ENCODE measurements at regions not wholly inside any gene's neighbourhood (a gene's known extent, or its start where the extent isn't known, plus 50 kb on each side); places are given as distances from the start of the nearest gene placed in this dataset.

GRCh38 chr1:177648138-177648537, 321.7 kb downstream of the SEC16B start:
- no peak for TF ChIP-seq CTCF (conservative IDR thresholded peaks at IDR 0.05; ENCODE audit: low read depth, low read length)
- no peak for TF ChIP-seq EZH2phosphoT487 (IDR thresholded peaks at IDR 0.05; ENCODE audit: borderline replicate concordance, low read length)
- TF ChIP-seq EZH2 (IDR thresholded peaks at IDR 0.05; ENCODE audit: low read length, unreplicated experiment), result no peak

All from PC-3 (cell line).